A673 (cell line): ENCODE measurements at regions not wholly inside any gene's neighbourhood (a gene's known extent, or its start where the extent isn't known, plus 50 kb on each side); places are given as distances from the start of the nearest gene placed in this dataset.

ENCODE experiments used
- CTCF ChIP-seq: fragments of 300-800, 200-600 bp; sonication (generic); conservative IDR thresholded peaks from 2 replicates; pipeline ENCODE4 v1.5.1; 2017; ENCODE audit warnings: low read depth, mild to moderate bottlenecking, antibody characterized with exemption, low read length, moderate library complexity, mixed read lengths
- EZH2 ChIP-seq: fragments of 200-600 bp; sonication (generic); IDR thresholded peaks from 2 replicates; pipeline ENCODE4 v1.6.1; 2017; ENCODE audit warnings: borderline replicate concordance, low read depth, mild to moderate bottlenecking, mixed read lengths, antibody characterized with exemption, low read length; ENCODE audit not compliant: poor library complexity, severe bottlenecking

- TF ChIP-seq CTCF, result no peak
- no peak for TF ChIP-seq EZH2
These were observed 371.9 kb upstream of the ARRDC3 start for GRCh38 chr5:91754990-91755389.
